HG03378 (cell line): ENCODE measurements at regions not wholly inside any gene's neighbourhood (a gene's known extent, or its start where the extent isn't known, plus 50 kb on each side); places are given as distances from the start of the nearest gene placed in this dataset.
A peak's percentile ranks its signal among the peaks of the same experiment; 100 is the strongest.
"Not testable (repeated sequence)": the region's sequence is repeated elsewhere in the genome, so short reads cannot be mapped to it uniquely, and the experiment has no call there.

Source experiments
- ATAC-seq: cut with Tn5 transposase; IDR thresholded peaks from one replicate; pipeline ENCODE4 v1.9.1; 2021; ENCODE audit warnings: mild to moderate bottlenecking, moderate library complexity; ENCODE audit not compliant: unreplicated experiment

DNA sequence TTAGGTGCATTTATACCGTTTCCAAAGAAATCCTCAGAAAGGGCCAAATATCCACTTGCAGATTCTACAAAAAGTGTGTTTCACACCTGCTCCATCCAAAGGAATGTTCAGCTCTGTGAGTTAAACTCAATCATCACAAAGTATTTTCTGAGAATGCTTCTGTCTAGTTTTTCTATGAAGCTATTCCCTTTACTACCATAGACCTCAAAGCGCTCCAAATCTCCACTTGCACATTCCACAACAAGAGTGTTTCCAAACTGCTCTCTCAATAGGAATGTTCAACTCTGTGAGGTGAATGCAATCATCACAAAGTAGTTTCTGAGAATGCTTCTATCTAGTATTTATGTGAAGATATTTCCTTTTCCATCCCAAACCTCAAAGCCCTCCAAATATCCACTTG lies 412.7 kb upstream of the WSB1 start:
- ATAC-seq = peak; percentile 32

- ATAC-seq = not testable (repeated sequence)
Measured at GRCh38 chr17:26882097-26882761, 411.7 kb upstream of the WSB1 start.

- ATAC-seq = not testable (repeated sequence)
Measured at GRCh38 chr17:26883878-26884740, 409.8 kb upstream of the WSB1 start.

- not testable (repeated sequence) for ATAC-seq
Measured at GRCh38 chr17:26884741-26885059, 409.2 kb upstream of the WSB1 start.

- not testable (repeated sequence) for ATAC-seq
Measured at GRCh38 chr17:26885244-26885970, 408.5 kb upstream of the WSB1 start.
